Central memory CD8-positive, alpha-beta T cell (primary cell): ENCODE measurements at regions not wholly inside any gene's neighbourhood (a gene's known extent, or its start where the extent isn't known, plus 50 kb on each side); places are given as distances from the start of the nearest gene placed in this dataset.

ENCODE experiments used
- ATAC-seq: fragments of 150-1000 bp; cut with Tn5 transposase; replicated peaks from 2 replicates; pipeline ENCODE4 v1.10.0; 2022; ENCODE audit warnings: mild to moderate bottlenecking, moderate FRiP score, moderate number of reproducible peaks; ENCODE audit not compliant: poor library complexity, severe bottlenecking; ENCODE audit errors: extremely low read depth
- DNase-seq, 2 donors: peaks; one replicate each; pipeline ENCODE4 v3.0.0; 2021; ENCODE audit warnings: low spot score in 2 of 2
- H3K27ac Mint-ChIP-seq: one replicate; pipeline ENCODE4 v1.8.0; 2022; ENCODE audit warnings: low read depth, mild to moderate bottlenecking, moderate library complexity, mixed read lengths
- H3K27me3 Mint-ChIP-seq: one replicate; pipeline ENCODE4 v1.8.0; 2022; ENCODE audit warnings: mixed read lengths
- H3K36me3 Mint-ChIP-seq: one replicate; pipeline ENCODE4 v1.8.0; 2022; ENCODE audit warnings: mild to moderate bottlenecking, moderate library complexity, mixed read lengths; ENCODE audit not compliant: insufficient read depth
- H3K4me1 Mint-ChIP-seq: one replicate; pipeline ENCODE4 v1.8.0; 2022; ENCODE audit warnings: mixed read lengths
- H3K4me3 Mint-ChIP-seq: one replicate; pipeline ENCODE4 v1.8.0; 2022; ENCODE audit warnings: mild to moderate bottlenecking, moderate library complexity, mixed read lengths
- H3K9me3 Mint-ChIP-seq: one replicate; pipeline ENCODE4 v1.8.0; 2022; ENCODE audit warnings: mixed read lengths

DNA sequence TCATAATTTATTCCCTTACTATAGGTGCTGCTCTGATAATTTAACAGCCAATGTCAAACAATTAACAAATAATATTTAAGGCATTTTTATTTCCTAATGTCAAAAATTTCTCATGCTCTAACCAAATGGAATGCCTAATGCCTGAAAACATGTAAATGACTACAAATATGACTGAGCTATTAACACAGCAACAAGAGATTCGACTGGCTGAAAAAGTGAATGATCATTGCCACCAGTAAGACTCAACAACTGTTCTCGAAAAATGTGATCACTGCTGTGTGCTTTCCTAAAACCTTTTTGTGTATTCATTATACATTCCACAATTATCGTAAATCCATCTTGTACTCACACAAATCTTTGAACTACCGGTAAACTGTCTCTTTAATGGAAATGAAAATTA, 118.7 kb downstream of the NPY start:
- H3K36me3 Mint-ChIP-seq = no peaks in the 10 kb centered on the region
- no peaks in the 10 kb centered on the region for H3K27me3 Mint-ChIP-seq
- H3K4me1 Mint-ChIP-seq = peaks cover 12% of the 10 kb centered on the region
- no peak for DNase-seq
- no peaks in the 10 kb centered on the region for H3K9me3 Mint-ChIP-seq
- ATAC-seq = no peak
- no peak overlapping the region for H3K4me3 Mint-ChIP-seq
- no peak overlapping the region for H3K27ac Mint-ChIP-seq

DNA sequence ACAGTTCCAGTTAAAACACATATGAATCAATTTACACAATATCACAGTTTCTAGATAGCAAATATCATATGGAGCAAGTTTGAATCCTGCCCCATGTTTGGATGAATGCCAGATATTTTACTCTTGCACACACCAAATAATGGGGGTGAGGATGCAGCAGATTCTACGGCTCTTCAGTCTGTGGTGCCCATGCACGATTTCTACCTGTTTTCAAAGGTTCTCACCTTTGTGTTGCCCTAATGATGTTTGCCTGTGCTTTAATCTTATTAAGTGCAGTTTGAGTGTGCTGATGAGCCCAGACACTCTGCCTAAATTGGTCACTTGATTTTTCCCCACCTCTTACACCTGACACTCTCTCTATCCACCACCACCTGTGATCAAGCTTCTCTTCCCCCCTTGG, 119.6 kb downstream of the NPY start:
- Mint-ChIP-seq H3K4me1 (peaks cover 12% of the 10 kb centered on the region), H3K4me3 (no peak overlapping the region), H3K36me3 (no peaks in the 10 kb centered on the region), H3K27me3 (no peaks in the 10 kb centered on the region), H3K9me3 (no peaks in the 10 kb centered on the region), H3K27ac (no peak overlapping the region)
- no peak for ATAC-seq
- DNase-seq = no peak

DNA sequence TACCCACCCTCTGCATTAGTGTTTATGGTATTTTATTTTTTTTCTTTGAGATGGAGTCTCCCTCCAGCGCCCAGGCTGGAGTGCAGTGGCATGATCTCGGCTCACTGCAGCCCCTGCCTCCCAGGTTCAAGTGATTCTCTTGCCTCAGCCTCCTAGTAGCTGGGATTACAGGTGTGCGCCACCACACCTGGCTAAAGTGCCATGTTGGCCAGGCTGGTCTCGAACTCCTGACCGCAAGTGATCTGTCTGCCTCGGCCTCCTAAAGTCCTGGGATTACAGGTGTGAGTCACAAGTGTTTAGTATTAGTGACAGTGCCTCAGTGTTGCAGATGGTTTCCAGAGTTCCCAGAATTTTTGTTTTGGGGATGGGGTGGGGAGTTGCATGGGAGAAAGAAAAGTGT, 120.3 kb downstream of the NPY start:
- no peak overlapping the region for H3K27ac Mint-ChIP-seq
- no peaks in the 10 kb centered on the region for H3K27me3 Mint-ChIP-seq
- H3K9me3 Mint-ChIP-seq = no peaks in the 10 kb centered on the region
- DNase-seq (no peak), ATAC-seq (no peak)
- peaks cover 12% of the 10 kb centered on the region for H3K4me1 Mint-ChIP-seq
- no peak overlapping the region for H3K4me3 Mint-ChIP-seq
- no peaks in the 10 kb centered on the region for H3K36me3 Mint-ChIP-seq

GRCh38 chr7:24405002-24405401, 121.0 kb downstream of the NPY start:
- DNase-seq (no peak), ATAC-seq (no peak)
- Mint-ChIP-seq H3K27me3 (no peaks in the 10 kb centered on the region), H3K9me3 (no peaks in the 10 kb centered on the region), H3K27ac (no peak overlapping the region), H3K4me1 (peaks cover 12% of the 10 kb centered on the region), H3K4me3 (no peak overlapping the region), H3K36me3 (no peaks in the 10 kb centered on the region)

DNA sequence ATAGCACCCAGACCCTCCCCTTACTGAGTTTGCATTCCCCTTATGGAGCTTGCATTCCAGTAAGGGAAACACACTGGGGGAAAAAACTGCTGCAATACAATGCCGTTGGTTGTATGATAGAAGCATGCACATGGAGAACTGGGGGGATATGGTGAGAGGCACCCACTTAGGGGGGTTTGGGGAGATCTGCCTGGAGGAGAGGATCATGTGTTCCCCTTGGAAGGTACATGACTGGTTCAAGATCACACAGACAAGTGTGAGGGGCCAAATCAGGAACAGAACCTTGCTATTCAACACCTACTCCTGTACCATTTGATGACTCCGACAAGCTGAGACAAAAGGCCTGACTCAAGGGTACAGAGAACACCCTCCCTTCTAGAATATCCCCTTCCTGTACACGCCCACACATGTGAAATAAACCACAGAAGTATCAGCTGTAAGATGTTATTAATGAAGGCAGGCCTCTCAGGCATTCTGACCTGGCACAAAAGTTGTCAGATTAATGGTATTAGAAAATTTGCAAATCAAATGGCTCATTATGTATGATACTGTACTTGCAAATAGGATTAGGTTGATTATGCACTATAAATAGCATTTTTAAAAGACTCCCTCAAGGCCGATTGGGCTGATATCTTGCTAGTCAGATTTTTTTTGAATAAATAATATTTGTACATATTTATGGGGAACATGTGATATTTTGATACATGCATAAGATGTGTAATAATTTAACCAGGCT, 122.2 kb downstream of the NPY start:
- H3K4me1 Mint-ChIP-seq = peaks cover 12% of the 10 kb centered on the region
- DNase-seq (no peak), ATAC-seq (peak; percentile 89)
- H3K4me3 Mint-ChIP-seq = no peak overlapping the region
- H3K36me3 Mint-ChIP-seq = no peaks in the 10 kb centered on the region
- no peaks in the 10 kb centered on the region for H3K27me3 Mint-ChIP-seq
- H3K27ac Mint-ChIP-seq = no peak overlapping the region
- H3K9me3 Mint-ChIP-seq = no peaks in the 10 kb centered on the region

- no peaks in the 10 kb centered on the region for H3K27me3 Mint-ChIP-seq
- no peak overlapping the region for H3K4me3 Mint-ChIP-seq
- DNase-seq = no peak
- no peak for ATAC-seq
- H3K9me3 Mint-ChIP-seq = no peaks in the 10 kb centered on the region
- no peaks in the 10 kb centered on the region for H3K36me3 Mint-ChIP-seq
- peaks cover 12% of the 10 kb centered on the region for H3K4me1 Mint-ChIP-seq
- no peak overlapping the region for H3K27ac Mint-ChIP-seq
Measured at GRCh38 chr7:24406789-24407299, 122.9 kb downstream of the NPY start.

- H3K4me1 Mint-ChIP-seq = peaks cover 12% of the 10 kb centered on the region
- no peak overlapping the region for H3K27ac Mint-ChIP-seq
- no peaks in the 10 kb centered on the region for H3K36me3 Mint-ChIP-seq
- no peaks in the 10 kb centered on the region for H3K9me3 Mint-ChIP-seq
- peaks cover 7% of the 10 kb centered on the region for H3K27me3 Mint-ChIP-seq
- ATAC-seq (no peak), DNase-seq (no peak)
- no peak overlapping the region for H3K4me3 Mint-ChIP-seq
Measured at GRCh38 chr7:24407965-24408364, 124.0 kb downstream of the NPY start.

DNA sequence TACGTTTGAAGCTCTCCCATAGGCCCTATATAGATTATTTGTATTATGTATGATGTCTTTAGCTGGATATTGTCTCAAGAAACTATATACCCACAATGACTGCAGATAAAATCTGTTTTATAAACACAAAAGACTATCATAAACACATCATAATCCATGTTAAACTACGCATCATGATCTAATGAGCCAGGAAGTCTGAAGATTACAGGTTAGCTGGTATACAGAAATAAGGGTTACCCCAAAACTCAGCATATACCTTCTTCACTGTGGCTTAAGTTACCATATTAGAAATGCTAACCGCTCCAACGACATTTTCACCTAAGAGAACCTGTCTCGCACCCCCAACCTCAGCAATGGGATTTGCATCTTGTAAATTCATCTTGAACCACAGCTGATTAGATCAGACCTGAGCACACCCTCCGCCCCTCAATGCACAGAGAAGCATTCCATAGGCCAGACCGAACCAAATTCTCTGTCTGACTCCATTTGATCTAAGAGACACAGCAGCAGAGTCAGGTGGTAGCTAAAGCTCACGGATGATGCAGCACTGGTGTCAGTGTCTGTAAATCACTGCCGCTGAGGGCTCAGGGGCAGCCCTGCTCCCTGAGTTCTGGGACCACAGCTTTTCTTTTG, 124.9 kb downstream of the NPY start:
- no peak overlapping the region for H3K4me3 Mint-ChIP-seq
- no peak overlapping the region for H3K27ac Mint-ChIP-seq
- ATAC-seq (no peak), DNase-seq (no peak)
- no peaks in the 10 kb centered on the region for H3K36me3 Mint-ChIP-seq
- H3K4me1 Mint-ChIP-seq = peaks cover 12% of the 10 kb centered on the region
- peaks cover 8% of the 10 kb centered on the region for H3K27me3 Mint-ChIP-seq
- no peaks in the 10 kb centered on the region for H3K9me3 Mint-ChIP-seq

GRCh38 chr7:24409431-24410024, 125.5 kb downstream of the NPY start:
- H3K4me3 Mint-ChIP-seq = no peak overlapping the region
- peaks cover 12% of the 10 kb centered on the region for H3K4me1 Mint-ChIP-seq
- DNase-seq (no peak), ATAC-seq (no peak)
- no peak overlapping the region for H3K27ac Mint-ChIP-seq
- H3K27me3 Mint-ChIP-seq = peaks cover 8% of the 10 kb centered on the region
- no peaks in the 10 kb centered on the region for H3K36me3 Mint-ChIP-seq
- no peaks in the 10 kb centered on the region for H3K9me3 Mint-ChIP-seq

- ATAC-seq (no peak), DNase-seq (no peak)
- Mint-ChIP-seq H3K27ac (no peak overlapping the region), H3K4me3 (no peak overlapping the region), H3K27me3 (peaks cover 8% of the 10 kb centered on the region), H3K4me1 (peaks cover 2% of the 10 kb centered on the region), H3K9me3 (no peaks in the 10 kb centered on the region), H3K36me3 (no peaks in the 10 kb centered on the region)
Measured at GRCh38 chr7:24411226-24411625, 127.2 kb downstream of the NPY start.

DNA sequence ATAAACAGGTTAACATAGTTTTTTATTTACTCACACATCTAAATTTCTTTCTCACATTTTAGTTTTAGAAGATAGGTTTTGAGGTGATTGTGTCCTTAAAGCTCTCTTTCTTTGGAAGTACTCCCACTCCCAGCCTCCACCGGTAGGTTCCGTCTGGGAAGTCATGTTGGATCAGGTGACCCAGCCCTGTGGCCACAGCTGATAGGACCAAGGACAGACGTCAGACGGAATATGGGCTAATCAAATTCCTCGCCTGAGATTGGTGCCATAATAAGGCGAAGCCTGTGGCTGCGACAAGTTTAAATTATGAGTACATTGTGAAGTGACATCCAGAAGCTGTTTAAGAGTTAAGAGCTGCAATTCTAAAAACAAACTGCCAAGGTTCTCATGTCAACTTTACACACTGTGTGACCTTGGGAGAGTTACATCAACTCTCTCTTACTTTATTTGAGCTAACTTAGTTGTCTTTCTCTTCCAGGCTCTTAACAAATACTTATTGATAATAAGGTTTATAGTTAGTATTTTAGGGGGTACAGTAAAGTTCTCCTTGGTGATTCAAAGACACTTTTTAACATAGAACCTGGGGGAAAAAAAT, 133.6 kb downstream of the NPY start:
- DNase-seq (no peak), ATAC-seq (no peak)
- Mint-ChIP-seq H3K27ac (no peak overlapping the region), H3K9me3 (no peaks in the 10 kb centered on the region), H3K4me1 (no peaks in the 10 kb centered on the region), H3K36me3 (no peaks in the 10 kb centered on the region), H3K27me3 (peaks cover 4% of the 10 kb centered on the region), H3K4me3 (no peak overlapping the region)

- no peak for DNase-seq
- Mint-ChIP-seq H3K9me3 (no peaks in the 10 kb centered on the region), H3K4me3 (no peak overlapping the region), H3K27ac (no peak overlapping the region), H3K36me3 (no peaks in the 10 kb centered on the region), H3K27me3 (no peaks in the 10 kb centered on the region), H3K4me1 (no peaks in the 10 kb centered on the region)
- no peak for ATAC-seq
Measured at GRCh38 chr7:24419077-24419476, 135.1 kb downstream of the NPY start.

DNA sequence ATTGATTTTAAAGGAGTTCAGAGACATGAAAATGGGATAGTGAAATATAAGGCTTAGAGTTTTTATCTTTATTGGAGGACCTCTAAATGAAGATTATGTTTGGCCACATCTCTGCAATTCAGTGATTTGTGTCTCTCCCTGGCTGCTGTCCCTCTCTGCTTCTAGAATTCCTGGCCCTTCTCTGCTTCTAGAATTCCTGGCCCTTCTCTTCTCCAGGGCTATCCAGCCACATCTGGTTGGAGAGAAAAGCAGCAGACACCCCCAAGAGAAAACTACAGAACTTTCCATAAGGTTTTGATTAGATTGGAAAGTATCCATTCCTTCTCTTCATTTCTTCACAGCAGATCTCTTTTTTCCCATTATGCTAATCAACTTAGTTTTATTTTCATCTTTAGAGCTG, 135.5 kb downstream of the NPY start:
- ATAC-seq = no peak
- H3K4me1 Mint-ChIP-seq = no peaks in the 10 kb centered on the region
- H3K4me3 Mint-ChIP-seq = no peak overlapping the region
- no peaks in the 10 kb centered on the region for H3K27me3 Mint-ChIP-seq
- no peaks in the 10 kb centered on the region for H3K36me3 Mint-ChIP-seq
- DNase-seq = no peak
- H3K9me3 Mint-ChIP-seq = no peaks in the 10 kb centered on the region
- H3K27ac Mint-ChIP-seq = no peak overlapping the region
